GM18519 (cell line): ENCODE measurements at regions not wholly inside any gene's neighbourhood (a gene's known extent, or its start where the extent isn't known, plus 50 kb on each side); places are given as distances from the start of the nearest gene placed in this dataset.

ENCODE experiments used
- ATAC-seq: cut with Tn5 transposase; IDR thresholded peaks from one replicate; pipeline ENCODE4 v1.9.1; 2021; ENCODE audit warnings: mild to moderate bottlenecking, moderate library complexity; ENCODE audit not compliant: unreplicated experiment, low FRiP score

GRCh38 chr2:23058435-23058834 lies 326.5 kb upstream of the KLHL29 start:
- no peak for ATAC-seq

- no peak for ATAC-seq
Observed at GRCh38 chr2:23065210-23065609, 319.8 kb upstream of the KLHL29 start.

GRCh38 chr2:23065936-23066335 lies 319.0 kb upstream of the KLHL29 start:
- no peak for ATAC-seq

GRCh38 chr2:23066686-23067085 lies 318.3 kb upstream of the KLHL29 start:
- no peak for ATAC-seq

GRCh38 chr2:23069156-23069555 lies 315.8 kb upstream of the KLHL29 start:
- no peak for ATAC-seq

- ATAC-seq, result no peak
Observed at GRCh38 chr2:23069923-23070322, 315.1 kb upstream of the KLHL29 start.

GRCh38 chr2:23073056-23073455 lies 311.9 kb upstream of the KLHL29 start:
- no peak for ATAC-seq

GRCh38 chr2:23073671-23074070 lies 311.3 kb upstream of the KLHL29 start:
- no peak for ATAC-seq

- no peak for ATAC-seq
Observed at GRCh38 chr2:23077596-23077995, 307.4 kb upstream of the KLHL29 start.

GRCh38 chr2:23078784-23079434 lies 306.1 kb upstream of the KLHL29 start:
- ATAC-seq, result no peak

- no peak for ATAC-seq
Observed at GRCh38 chr2:23083966-23084365, 301.0 kb upstream of the KLHL29 start.

- no peak for ATAC-seq
Observed at GRCh38 chr2:23091019-23091418, 294.0 kb upstream of the KLHL29 start.

- no peak for ATAC-seq
Observed at GRCh38 chr2:23091900-23092299, 293.1 kb upstream of the KLHL29 start.

GRCh38 chr2:23092831-23093230 lies 292.1 kb upstream of the KLHL29 start:
- no peak for ATAC-seq

- no peak for ATAC-seq
Observed at GRCh38 chr2:23093513-23093912, 291.5 kb upstream of the KLHL29 start.

- ATAC-seq, result no peak
Observed at GRCh38 chr2:23096906-23097602, 287.9 kb upstream of the KLHL29 start.

- ATAC-seq, result no peak
Observed at GRCh38 chr2:23100406-23100805, 284.6 kb upstream of the KLHL29 start.

- no peak for ATAC-seq
Observed at GRCh38 chr2:23106242-23106785, 278.7 kb upstream of the KLHL29 start.

- no peak for ATAC-seq
Observed at GRCh38 chr2:23107327-23107941, 277.5 kb upstream of the KLHL29 start.

- ATAC-seq, result no peak
Observed at GRCh38 chr2:23111263-23111662, 273.7 kb upstream of the KLHL29 start.

- ATAC-seq, result no peak
Observed at GRCh38 chr2:23112517-23112916, 272.5 kb upstream of the KLHL29 start.

GRCh38 chr2:23114299-23114698 lies 270.7 kb upstream of the KLHL29 start:
- no peak for ATAC-seq
